K562 (cell line): ENCODE measurements at regions not wholly inside any gene's neighbourhood (a gene's known extent, or its start where the extent isn't known, plus 50 kb on each side); places are given as distances from the start of the nearest gene placed in this dataset.

Experiments
- ATAC-seq: fragments of 200-7000 bp; cut with Tn5 transposase; 3 replicates; pipeline ENCODE4 v1.9.1; 2020; ENCODE audit warnings: moderate library complexity
- BruUV-seq: library from RNA; stranded (reverse); fragments of 400-500 nt; replicated peaks from 2 replicates; lab custom pipeline; 2021; lab: Mats Ljungman, UMichigan
- CTCF ChIA-PET: fragments of 300-600 bp; formaldehyde crosslinking; extraction: SDS; loops from one replicate; lab custom pipeline; 2021; ENCODE audit warnings: low intra/inter-chr PET ratio; lab: Yijun Ruan, JAX
- POLR2A ChIA-PET: fragments of 300-600, 350-650 bp; sonication (Branson Sonifier 250); formaldehyde crosslinking; extraction: SDS; loops from one replicate; lab custom pipeline; 2021; ENCODE audit warnings: antibody characterized with exemption, inconsistent platforms; lab: Yijun Ruan, JAX
- DNase-seq, 4 experiments: peaks; one replicate each; pipeline versions ENCODE4 v3.0.0 to v3.0.0-alpha.2; 2011 to 2018; ENCODE audit warnings: low spot score in 3 of 4, mixed read lengths in 3 of 4; ENCODE audit errors: extremely low read depth in 1 of 4
- FAIRE-seq: peaks from 2 replicates; lab custom pipeline; 2011; peaks lifted over from hg19 to GRCh38; lab: Jason Lieb, UNC
- H2AFZ ChIP-seq: 2 replicates; pipeline ENCODE4 v1.6.0; 2011; ENCODE audit warnings: low read depth, low read length, control low read depth, inconsistent platforms
- H3K27ac ChIP-seq: fragments of 200-600 bp; 3 replicates; pipeline ENCODE4 v1.8.0; 2011; ENCODE audit warnings: low read depth, mild to moderate bottlenecking, control low read depth, inconsistent platforms, low read length, moderate library complexity, mixed read lengths; ENCODE audit errors: extremely low read depth
- H3K27me3 ChIP-seq, 2 experiments: fragments of 300-600 bp in 1 of 2; 2 replicates in 1 of 2; 3 replicates in 1 of 2; pipeline versions ENCODE4 v1.6.0 to v1.8.0; 2011; ENCODE audit warnings: inconsistent platforms in 2 of 2, low read length in 2 of 2, mild to moderate bottlenecking in 1 of 2, mixed read lengths in 1 of 2, moderate library complexity in 1 of 2; ENCODE audit not compliant: control insufficient read depth in 2 of 2, insufficient read depth in 2 of 2
- H3K36me3 ChIP-seq: fragments of 300-600 bp; 3 replicates; pipeline ENCODE4 v1.8.0; 2011; ENCODE audit warnings: mild to moderate bottlenecking, low read length, inconsistent platforms; ENCODE audit not compliant: control insufficient read depth, insufficient read depth
- H3K4me1 ChIP-seq, 2 experiments: fragments of 200-600 bp in 1 of 2; replicated peaks in 1 of 2; 2 replicates in 1 of 2; 3 replicates in 1 of 2; pipeline versions ENCODE4 v1.5.1 to v1.8.0; 2011; ENCODE audit warnings: inconsistent platforms in 2 of 2, low read length in 2 of 2, mild to moderate bottlenecking in 1 of 2, mixed read lengths in 1 of 2, moderate library complexity in 1 of 2; ENCODE audit not compliant: control insufficient read depth in 2 of 2, insufficient read depth in 2 of 2
- H3K4me2 ChIP-seq: 2 replicates; pipeline ENCODE4 v1.6.1; 2011; ENCODE audit warnings: low read length, control low read depth, inconsistent platforms, mixed read lengths; ENCODE audit not compliant: insufficient read depth
- H3K4me3 ChIP-seq: fragments of 200-600 bp; sonication (generic), shearing (Covaris generic); 2 replicates; pipeline ENCODE4 v1.5.1; 2016; ENCODE audit warnings: control low read depth, inconsistent platforms
- H3K79me2 ChIP-seq: fragments of 200-600 bp; 3 replicates; pipeline ENCODE4 v1.8.0; 2011; ENCODE audit warnings: low read length, inconsistent platforms; ENCODE audit not compliant: control insufficient read depth, insufficient read depth
- H3K9ac ChIP-seq, 2 experiments: 2 replicates each; pipeline versions ENCODE4 v1.6.0 to v1.6.1; 2011; ENCODE audit warnings: low read depth in 2 of 2, low read length in 2 of 2, control low read depth in 1 of 2, inconsistent platforms in 1 of 2, mild to moderate bottlenecking in 1 of 2, mixed read lengths in 1 of 2; ENCODE audit not compliant: insufficient read depth in 1 of 2
- H3K9me1 ChIP-seq: one replicate; pipeline ENCODE4 v1.6.0; 2011; ENCODE audit warnings: inconsistent platforms, mild to moderate bottlenecking, low read length, moderate library complexity; ENCODE audit not compliant: control insufficient read depth, insufficient read depth
- H3K9me3 ChIP-seq: replicated peaks from 2 replicates; pipeline ENCODE4 v1.5.1; 2011; ENCODE audit warnings: low read depth, low read length, inconsistent platforms; ENCODE audit not compliant: control insufficient read depth, insufficient read depth
- H4K20me1 ChIP-seq: replicated peaks from 2 replicates; pipeline ENCODE4 v1.6.1; 2011; ENCODE audit warnings: low read length, inconsistent platforms, mixed read lengths; ENCODE audit not compliant: control insufficient read depth, insufficient read depth
- CCNT2 ChIP-seq: IDR thresholded peaks from 2 replicates; pipeline ENCODE4 v1.6.1; 2011; ENCODE audit warnings: borderline replicate concordance, low read depth, mild to moderate bottlenecking, moderate library complexity, mixed read lengths, low read length; ENCODE audit not compliant: insufficient read length; ENCODE audit errors: extremely low read depth
- FOXO4 ChIP-seq: fragments of 450-650 bp; formaldehyde crosslinking; IDR thresholded peaks from 2 replicates; pipeline ENCODE4 v1.4.0; 2020; ENCODE audit warnings: mild to moderate bottlenecking, moderate library complexity
- KAT7 ChIP-seq: sonication (generic); formaldehyde crosslinking; IDR thresholded peaks from 2 replicates; pipeline ENCODE4 v1.8.0; 2022; ENCODE audit warnings: missing genetic modification reagents, mild to moderate bottlenecking, borderline replicate concordance
- TSC22D4 ChIP-seq: fragments of 450-650 bp; IDR thresholded peaks from 2 replicates; pipeline ENCODE4 v1.6.1; 2016; ENCODE audit warnings: missing genetic modification characterization, missing biosample characterization, control low read depth
- UBTF ChIP-seq, 2 experiments: IDR thresholded peaks; 2 replicates each; pipeline ENCODE4 v1.6.1; 2012; ENCODE audit warnings: improper control_type of control experiment in 2 of 2, low read depth in 2 of 2, low read length in 2 of 2, borderline replicate concordance in 1 of 2
- ZBTB5 ChIP-seq: fragments of 450-650 bp; IDR thresholded peaks from 2 replicates; pipeline ENCODE4 v1.6.1; 2017; ENCODE audit warnings: antibody characterized with exemption
- WGBS: fragments of 100-300 bp; shearing (Covaris generic); methylation state at CpG from one replicate; pipeline ENCODE4 v1.1.6; 2016; ENCODE audit warnings: low coverage, mixed read lengths; ENCODE audit not compliant: insufficient coverage; ENCODE audit errors: missing lambda C conversion rate; 5-methylcytosine and 5-hydroxymethylcytosine counted together
- in situ Hi-C: fragments of 300-500 bp; cut with MboI; formaldehyde crosslinking; loops from 4 replicates; pipeline ENCODE4 v1.15.0; 2018; ENCODE audit warnings: inconsistent platforms, mixed read lengths
- intact Hi-C: fragments of 100-400 bp; cut with micrococcal nuclease; formaldehyde crosslinking; loops from 2 replicates; pipeline ENCODE4 v1.14.2; 2022

GRCh38 chr12:28794786-28795185 lies 354.3 kb upstream of the FAR2 start:
- no TSS peak for BruUV-seq
- Histone ChIP-seq H3K4me1 (no peaks in the 10 kb centered on the region), H3K27me3 (no peaks in the 10 kb centered on the region), H3K27ac (no peak overlapping the region), H3K79me2 (no peaks in the 10 kb centered on the region), H3K9me1 (no peaks in the 10 kb centered on the region), H3K9me3 (no peaks in the 10 kb centered on the region), H4K20me1 (no peaks in the 10 kb centered on the region), H3K9ac (no peak overlapping the region), H3K36me3 (no peaks in the 10 kb centered on the region), H2AFZ (no peak overlapping the region), H3K4me2 (no peak overlapping the region), H3K4me3 (no peak overlapping the region)
- intact Hi-C loops: no loop called here
- POLR2A ChIA-PET: no interaction called here
- FAIRE-seq: no peak
- 0% methylated on average over 4 of the region's 4 CpGs for WGBS
- in situ Hi-C loops: no loop called here
- no peak for DNase-seq
- CTCF ChIA-PET: no interaction called here
- TF ChIP-seq TSC22D4 (no peak), ZBTB5 (no peak), CCNT2 (no peak), FOXO4 (no peak), UBTF (IDR thresholded peaks at IDR 0.05; ENCODE audit: borderline replicate concordance in 1 of 2, low read depth in 2 of 2, low read length in 2 of 2) (no peak), KAT7 (CRISPR knock-in tag) (no peak)
- ATAC-seq: no peak
